ENCODE measurements at regions not wholly inside any gene's neighbourhood (a gene's known extent, or its start where the extent isn't known, plus 50 kb on each side); places are given as distances from the start of the nearest gene placed in this dataset.

DNA sequence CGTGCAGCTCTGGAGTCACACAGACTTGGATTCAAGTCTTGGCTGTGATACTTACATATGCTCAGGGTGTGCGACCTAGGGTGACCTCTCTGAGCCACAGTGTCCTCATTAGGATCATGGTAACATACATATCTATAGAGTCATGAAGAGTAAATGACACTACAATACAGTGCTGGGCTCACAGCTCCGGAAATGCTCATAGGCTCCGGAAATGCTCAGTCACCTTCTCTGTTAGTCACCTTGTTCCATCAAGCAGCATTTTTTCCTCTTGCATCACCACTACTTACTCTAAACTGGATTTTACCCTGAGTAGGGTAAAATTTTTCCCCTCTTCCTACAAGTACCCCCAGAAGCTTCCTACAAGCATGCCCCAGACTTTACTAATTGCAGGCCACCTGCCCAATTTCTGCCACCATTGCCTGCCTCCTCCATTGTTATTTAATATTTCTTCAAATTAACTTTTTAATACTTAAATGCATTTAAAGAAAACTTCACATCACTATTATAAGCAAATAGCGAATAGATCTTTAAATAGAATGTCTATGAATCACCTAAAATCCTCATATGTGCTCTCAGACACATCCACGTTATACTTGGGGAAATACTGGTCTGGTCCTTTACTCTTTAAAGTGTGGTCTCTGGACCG is 147.6 kb upstream of the SPRY4 start:
- Mint-ChIP-seq H3K9me3 (no peaks in the 10 kb centered on the region), H3K36me3 (no peaks in the 10 kb centered on the region), H3K27ac (peak overlapping the region; percentile 89), H3K4me1 (peaks cover 22% of the 10 kb centered on the region), H3K4me3 (no peak overlapping the region)
- ATAC-seq (peak; percentile 100), DNase-seq (ENCODE audit: low spot score in 2 of 2) (no peak)

DNA sequence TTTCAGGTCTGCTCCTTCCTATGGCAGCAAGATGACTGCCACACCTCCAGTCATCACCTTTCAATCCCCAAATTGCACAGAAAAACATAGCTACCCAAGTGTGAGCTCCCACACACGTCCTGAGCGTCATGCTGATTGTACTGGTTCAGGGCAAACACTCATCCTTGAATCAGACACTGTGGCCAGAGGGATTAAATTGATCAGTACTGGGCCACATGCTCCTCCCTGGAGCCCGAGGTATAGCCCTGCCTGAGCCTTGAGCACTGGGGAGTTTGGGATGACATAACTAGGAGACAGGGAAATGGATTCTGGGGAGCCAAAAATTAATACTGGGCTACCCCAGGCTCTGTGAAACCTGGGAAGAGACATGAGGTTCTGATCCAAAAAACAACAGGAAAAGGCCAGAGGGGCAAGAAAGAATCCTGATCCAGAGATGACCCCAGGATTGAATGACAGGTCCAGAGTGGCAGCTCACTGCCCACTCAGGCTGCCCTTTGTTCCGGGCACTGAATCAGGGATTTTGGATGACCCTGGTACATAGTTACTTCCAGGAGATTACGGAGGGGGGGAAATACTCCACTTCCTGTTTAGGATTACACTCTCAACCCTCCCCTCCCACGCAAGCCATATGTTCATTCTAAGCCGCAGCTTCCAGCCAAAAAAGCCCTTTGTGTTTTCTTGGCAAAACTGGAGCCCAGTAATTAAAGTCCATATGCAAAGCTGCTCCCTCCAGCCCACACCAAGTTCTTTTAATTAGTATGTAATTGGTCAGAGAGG is 141.6 kb upstream of the SPRY4 start:
- H3K9me3 Mint-ChIP-seq: no peaks in the 10 kb centered on the region
- no peak overlapping the region for H3K4me3 Mint-ChIP-seq
- no peaks in the 10 kb centered on the region for H3K36me3 Mint-ChIP-seq
- DNase-seq (ENCODE audit: low spot score in 2 of 2) (no peak), ATAC-seq (peak; percentile 76)
- peaks cover 14% of the 10 kb centered on the region for H3K4me1 Mint-ChIP-seq
- no peak overlapping the region for H3K27ac Mint-ChIP-seq

DNA sequence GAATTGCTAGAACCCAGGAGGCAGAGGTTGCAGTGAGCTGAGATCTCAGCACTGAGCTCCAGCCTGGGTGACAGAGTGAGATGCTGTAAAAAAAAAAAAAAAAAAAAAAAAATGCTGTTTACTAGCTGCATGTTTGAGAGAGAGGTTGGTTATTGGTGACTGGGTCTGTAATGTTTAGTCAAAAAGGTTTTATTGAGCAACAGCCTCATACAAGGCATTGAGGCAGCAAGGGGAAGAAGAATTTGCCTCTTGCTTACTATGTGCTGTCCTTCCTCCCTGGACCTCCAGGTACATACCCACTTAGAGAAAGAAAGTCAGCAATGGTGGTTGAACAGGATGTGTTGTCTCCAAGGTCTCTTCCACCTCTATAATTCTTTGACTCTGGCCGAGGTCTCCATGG is 140.7 kb upstream of the SPRY4 start:
- DNase-seq (ENCODE audit: low spot score in 2 of 2) (no peak), ATAC-seq (no peak)
- no peak overlapping the region for H3K27ac Mint-ChIP-seq
- no peaks in the 10 kb centered on the region for H3K36me3 Mint-ChIP-seq
- H3K9me3 Mint-ChIP-seq: no peaks in the 10 kb centered on the region
- H3K4me1 Mint-ChIP-seq: peaks cover 19% of the 10 kb centered on the region
- no peak overlapping the region for H3K4me3 Mint-ChIP-seq

DNA sequence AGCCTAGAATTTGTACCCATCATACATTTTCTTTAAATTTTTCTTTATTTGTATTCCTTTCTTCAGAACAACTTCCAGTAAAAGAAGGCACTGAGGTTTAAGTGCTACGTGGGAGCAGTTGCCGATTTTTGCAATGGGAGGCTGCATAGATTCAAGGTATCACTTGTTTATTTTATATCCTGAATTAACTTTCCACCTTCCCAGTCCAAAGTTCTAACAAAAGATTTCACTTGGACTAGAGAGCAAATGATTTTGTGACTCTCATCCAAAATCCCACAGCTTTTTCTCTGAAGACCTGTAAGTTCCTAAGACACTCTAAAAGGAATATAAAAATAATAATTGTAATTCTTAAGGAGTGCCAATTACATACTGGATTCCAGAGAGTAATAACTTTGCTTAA is 139.1 kb upstream of the SPRY4 start:
- Mint-ChIP-seq H3K27ac (no peak overlapping the region), H3K4me3 (no peak overlapping the region), H3K4me1 (peaks cover 13% of the 10 kb centered on the region), H3K9me3 (no peaks in the 10 kb centered on the region), H3K36me3 (no peaks in the 10 kb centered on the region)
- ATAC-seq: no peak
- DNase-seq (ENCODE audit: low spot score in 2 of 2): no peak

DNA sequence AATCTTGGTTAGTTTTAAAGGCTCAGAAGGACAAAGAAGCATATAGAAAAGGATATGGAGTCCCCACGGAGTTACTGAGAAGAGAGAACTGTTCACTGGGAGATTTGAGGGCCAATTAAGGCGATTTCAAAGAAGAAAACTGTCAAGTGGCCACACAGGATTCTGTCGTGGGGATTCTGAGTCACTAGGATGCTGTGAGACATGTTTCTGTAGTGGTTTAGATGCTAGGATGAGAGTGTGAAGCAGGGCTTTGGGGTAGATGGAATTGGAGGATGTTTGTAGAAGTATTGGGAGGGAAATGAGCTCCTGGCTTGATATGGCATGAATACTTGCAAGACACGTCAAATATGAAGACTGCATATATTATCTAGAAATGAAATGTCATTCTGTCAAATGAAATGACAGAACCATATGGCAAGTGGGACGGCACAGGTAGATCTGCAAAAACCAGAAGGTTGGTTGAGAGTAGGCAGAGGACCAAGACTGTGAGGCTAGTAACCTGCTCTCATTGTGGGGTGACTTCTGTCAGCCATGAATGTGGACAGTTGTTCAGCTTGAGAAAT is 136.3 kb upstream of the SPRY4 start:
- no peak overlapping the region for H3K27ac Mint-ChIP-seq
- H3K4me3 Mint-ChIP-seq: no peak overlapping the region
- no peaks in the 10 kb centered on the region for H3K36me3 Mint-ChIP-seq
- peak; percentile 62 for ATAC-seq
- H3K4me1 Mint-ChIP-seq: peaks cover 10% of the 10 kb centered on the region
- DNase-seq (ENCODE audit: low spot score in 2 of 2): no peak
- H3K9me3 Mint-ChIP-seq: no peaks in the 10 kb centered on the region

DNA sequence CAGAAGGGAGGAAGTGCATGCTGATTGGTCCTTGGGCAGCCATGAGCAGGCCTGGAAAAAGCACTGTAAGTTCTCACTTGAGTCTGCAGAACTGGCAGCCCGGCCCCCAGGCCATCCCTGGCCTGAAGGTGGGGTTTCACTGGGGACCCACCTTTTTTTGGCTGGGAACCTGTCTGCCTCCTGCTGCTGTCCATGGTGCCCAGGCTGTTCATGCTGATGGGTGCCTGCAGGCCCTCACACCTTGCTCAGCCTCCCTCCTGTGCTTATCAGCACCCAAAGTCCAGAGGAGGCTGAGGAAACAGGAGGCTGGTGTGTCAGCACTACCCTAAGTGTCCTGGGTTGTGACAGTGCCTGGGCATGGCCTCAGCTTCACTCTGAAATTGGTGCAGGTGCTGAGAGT is 134.4 kb upstream of the SPRY4 start:
- H3K36me3 Mint-ChIP-seq: no peaks in the 10 kb centered on the region
- peaks cover 7% of the 10 kb centered on the region for H3K4me1 Mint-ChIP-seq
- no peak for DNase-seq (ENCODE audit: low spot score in 2 of 2)
- no peak overlapping the region for H3K4me3 Mint-ChIP-seq
- H3K9me3 Mint-ChIP-seq: no peaks in the 10 kb centered on the region
- ATAC-seq: no peak
- no peak overlapping the region for H3K27ac Mint-ChIP-seq

DNA sequence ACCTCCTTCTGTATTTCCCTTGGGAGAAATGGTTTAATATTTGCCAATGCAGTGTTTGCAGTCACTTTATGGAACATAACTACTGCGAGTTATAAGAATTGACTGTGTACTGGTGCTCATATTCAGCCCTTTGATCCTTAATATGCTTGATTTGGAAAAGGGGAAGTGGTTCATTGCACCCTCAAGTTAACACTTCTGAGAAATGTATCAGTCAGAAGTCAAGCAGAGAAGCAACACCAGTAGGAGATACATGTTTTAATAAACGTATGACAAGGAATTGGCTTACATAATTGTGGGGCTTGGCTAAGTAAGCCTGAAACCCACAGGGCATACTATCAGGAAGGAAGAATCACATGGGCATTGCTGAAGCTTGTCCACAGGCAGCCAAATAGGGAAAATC is 131.0 kb upstream of the SPRY4 start:
- no peak for ATAC-seq
- Mint-ChIP-seq H3K27ac (no peak overlapping the region), H3K9me3 (peaks cover 2% of the 10 kb centered on the region), H3K36me3 (no peaks in the 10 kb centered on the region), H3K4me3 (no peak overlapping the region), H3K4me1 (peaks cover 2% of the 10 kb centered on the region)
- no peak for DNase-seq (ENCODE audit: low spot score in 2 of 2)

DNA sequence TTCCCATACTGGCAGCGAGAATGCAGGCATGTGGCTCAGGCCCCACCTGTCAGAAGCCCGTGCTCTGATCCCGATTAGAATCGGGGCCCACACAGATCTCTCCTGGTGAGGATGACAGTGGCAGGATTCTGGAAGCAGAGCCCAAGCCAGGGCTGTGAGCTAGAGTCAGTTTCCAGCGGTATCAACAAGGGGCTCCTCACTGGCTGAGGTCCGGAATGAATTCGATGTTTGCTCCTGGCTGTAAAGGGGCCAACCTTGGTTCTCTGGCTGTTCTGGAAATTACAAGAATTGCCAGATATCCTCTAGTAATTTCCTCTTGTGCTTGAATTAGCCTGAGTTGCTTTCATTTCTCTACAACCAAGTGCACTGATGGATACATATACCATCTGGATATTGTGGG is 129.1 kb upstream of the SPRY4 start:
- ATAC-seq (no peak), DNase-seq (ENCODE audit: low spot score in 2 of 2) (no peak)
- Mint-ChIP-seq H3K4me1 (no peaks in the 10 kb centered on the region), H3K4me3 (no peak overlapping the region), H3K9me3 (peaks cover 5% of the 10 kb centered on the region), H3K27ac (no peak overlapping the region), H3K36me3 (no peaks in the 10 kb centered on the region)

DNA sequence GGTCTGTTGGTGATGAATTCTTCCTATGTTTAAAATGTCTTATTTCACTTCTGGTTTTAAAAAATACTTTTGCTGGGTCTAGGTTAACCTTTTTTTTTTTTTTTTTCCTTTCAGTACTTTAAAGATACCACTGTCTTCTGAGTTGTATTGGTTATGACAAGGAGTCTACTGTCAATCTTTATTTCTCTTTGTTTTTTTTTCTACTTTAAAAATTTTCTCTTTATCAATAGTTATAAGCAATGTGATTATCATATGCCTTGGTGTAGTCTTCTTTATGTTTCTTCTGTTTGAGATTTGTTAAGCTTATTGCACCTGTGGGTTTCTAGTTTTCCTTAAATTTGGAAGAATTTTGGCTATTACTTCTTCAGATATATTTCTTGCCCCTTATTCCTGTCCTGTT is 125.6 kb upstream of the SPRY4 start:
- no peaks in the 10 kb centered on the region for H3K36me3 Mint-ChIP-seq
- no peak for ATAC-seq
- peaks cover 8% of the 10 kb centered on the region for H3K9me3 Mint-ChIP-seq
- H3K4me1 Mint-ChIP-seq: peaks cover 9% of the 10 kb centered on the region
- DNase-seq (ENCODE audit: low spot score in 2 of 2): no peak
- H3K4me3 Mint-ChIP-seq: no peak overlapping the region
- H3K27ac Mint-ChIP-seq: no peak overlapping the region

DNA sequence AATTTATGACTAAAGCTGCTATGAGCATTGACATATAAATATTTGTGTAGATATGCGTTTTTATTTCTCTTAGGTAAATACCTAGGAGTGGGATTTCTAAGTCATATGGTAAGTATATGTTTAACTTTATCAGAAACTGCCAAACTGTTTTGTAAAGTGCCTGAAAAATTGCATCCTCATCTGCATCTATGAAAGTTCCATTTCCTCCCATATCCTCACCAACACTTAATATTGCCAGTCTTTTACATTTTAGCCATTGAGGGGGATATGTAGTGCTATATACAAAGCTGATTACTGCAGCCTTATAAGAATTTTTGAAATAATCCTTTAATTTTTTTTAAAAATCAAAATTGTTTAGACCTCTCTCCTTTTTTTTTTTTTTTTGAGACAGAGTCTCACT is 123.1 kb upstream of the SPRY4 start:
- Mint-ChIP-seq H3K36me3 (no peaks in the 10 kb centered on the region), H3K27ac (no peak overlapping the region), H3K4me3 (no peak overlapping the region), H3K4me1 (peaks cover 12% of the 10 kb centered on the region), H3K9me3 (peaks cover 8% of the 10 kb centered on the region)
- ATAC-seq: no peak
- DNase-seq (ENCODE audit: low spot score in 2 of 2): no peak

DNA sequence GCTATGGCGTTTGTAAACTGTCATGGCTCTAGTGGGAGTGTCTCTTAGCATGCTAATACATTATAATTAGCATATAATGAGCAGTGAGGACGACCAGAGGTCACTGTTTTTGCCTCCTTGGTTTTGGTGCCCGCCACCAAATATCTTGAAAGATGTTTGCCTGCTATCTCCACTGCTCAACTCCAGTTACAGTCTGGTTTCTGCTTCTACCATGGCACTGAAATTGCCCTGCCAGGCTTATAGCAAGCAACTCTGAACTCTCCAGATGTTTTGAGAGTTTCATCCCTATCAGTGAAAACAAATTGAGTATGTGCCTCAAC is 122.1 kb upstream of the SPRY4 start:
- ATAC-seq (no peak), DNase-seq (ENCODE audit: low spot score in 2 of 2) (no peak)
- Mint-ChIP-seq H3K36me3 (no peaks in the 10 kb centered on the region), H3K27ac (no peak overlapping the region), H3K4me1 (peaks cover 12% of the 10 kb centered on the region), H3K9me3 (peaks cover 8% of the 10 kb centered on the region), H3K4me3 (no peak overlapping the region)

DNA sequence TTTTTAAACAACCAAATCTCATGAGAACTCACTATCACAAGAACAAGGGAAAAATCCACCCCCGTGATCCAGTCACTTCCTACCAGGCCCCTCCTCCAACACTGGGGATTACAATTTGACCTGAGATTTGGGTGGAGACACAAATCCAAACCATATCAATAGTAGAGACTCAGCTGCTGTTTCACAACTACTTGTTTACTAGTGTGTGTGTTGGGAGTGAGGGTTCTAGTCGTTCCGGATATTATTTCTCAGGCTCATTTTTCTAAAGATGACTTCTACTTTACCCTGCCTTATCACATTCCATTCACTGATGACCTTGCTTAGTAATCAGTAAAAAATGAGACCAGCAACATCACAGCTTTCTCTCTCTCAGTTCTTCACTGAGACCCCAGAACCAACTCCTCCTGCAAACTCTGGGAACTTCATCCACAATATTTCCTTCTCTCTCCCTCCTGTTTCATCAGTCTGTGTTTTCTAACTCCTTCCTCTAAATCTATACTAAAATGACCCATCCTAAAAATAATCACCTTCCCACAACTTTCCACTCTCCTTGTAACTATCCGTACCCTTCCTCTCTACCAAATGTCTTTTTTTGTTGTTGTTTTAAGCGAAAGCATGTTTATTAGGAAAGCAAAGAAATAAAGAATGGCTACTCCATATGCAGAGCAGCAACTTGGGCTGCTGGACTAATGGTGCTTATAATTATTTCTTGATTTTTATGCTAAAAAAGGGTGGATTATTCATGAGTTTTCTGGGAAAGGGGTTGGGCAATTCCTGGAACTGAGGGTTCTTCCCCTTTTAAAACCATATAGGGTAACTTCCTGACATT is 121.5 kb upstream of the SPRY4 start:
- H3K36me3 Mint-ChIP-seq: no peaks in the 10 kb centered on the region
- no peak for ATAC-seq
- no peak overlapping the region for H3K27ac Mint-ChIP-seq
- DNase-seq (ENCODE audit: low spot score in 2 of 2): no peak
- H3K9me3 Mint-ChIP-seq: peaks cover 8% of the 10 kb centered on the region
- H3K4me1 Mint-ChIP-seq: peaks cover 12% of the 10 kb centered on the region
- no peak overlapping the region for H3K4me3 Mint-ChIP-seq

DNA sequence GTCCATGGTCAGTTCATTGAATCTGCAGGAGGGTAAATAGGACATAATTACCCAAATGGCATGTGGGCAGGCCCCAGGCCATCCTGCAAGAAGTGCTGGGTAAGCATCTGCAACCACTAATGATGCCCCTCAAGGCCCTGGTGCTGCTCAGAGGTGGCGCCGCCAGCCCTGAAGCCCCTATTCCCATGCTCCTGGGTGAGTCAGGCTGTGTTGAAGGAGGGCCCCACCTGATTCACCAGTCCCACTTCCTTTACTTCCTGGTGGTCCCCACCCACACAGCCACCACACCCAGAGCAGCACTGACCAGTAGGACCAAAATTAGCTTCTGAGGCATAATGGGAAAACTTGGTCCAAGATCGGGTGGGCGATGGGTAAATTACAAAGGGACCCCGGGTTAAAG is 120.4 kb upstream of the SPRY4 start:
- Mint-ChIP-seq H3K4me1 (peaks cover 12% of the 10 kb centered on the region), H3K27ac (no peak overlapping the region), H3K9me3 (peaks cover 3% of the 10 kb centered on the region), H3K36me3 (no peaks in the 10 kb centered on the region), H3K4me3 (no peak overlapping the region)
- ATAC-seq: no peak
- no peak for DNase-seq (ENCODE audit: low spot score in 2 of 2)

DNA sequence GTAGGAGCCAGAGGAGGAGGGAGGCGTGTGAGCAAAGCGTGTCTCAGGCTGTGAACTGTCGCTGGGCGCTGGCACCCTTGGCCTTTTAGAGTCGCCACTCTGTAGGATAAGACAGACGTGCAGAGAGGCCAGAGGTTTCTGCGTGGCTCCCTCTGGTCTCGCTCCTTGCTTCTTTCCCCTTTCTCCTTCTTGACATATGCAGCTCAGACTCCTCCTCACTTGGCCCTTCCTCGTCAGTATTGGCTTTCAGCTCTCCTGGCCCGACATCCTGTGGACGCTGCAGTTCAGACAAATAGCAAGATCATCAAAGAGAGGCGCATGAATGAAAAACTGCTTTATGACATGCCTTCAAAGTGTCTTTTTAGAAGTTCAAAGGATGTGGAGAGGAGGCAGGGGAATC is 116.8 kb upstream of the SPRY4 start:
- DNase-seq (ENCODE audit: low spot score in 2 of 2) (no peak), ATAC-seq (no peak)
- H3K4me1 Mint-ChIP-seq: peaks cover 34% of the 10 kb centered on the region
- H3K9me3 Mint-ChIP-seq: no peaks in the 10 kb centered on the region
- H3K4me3 Mint-ChIP-seq: no peak overlapping the region
- H3K27ac Mint-ChIP-seq: no peak overlapping the region
- H3K36me3 Mint-ChIP-seq: no peaks in the 10 kb centered on the region

DNA sequence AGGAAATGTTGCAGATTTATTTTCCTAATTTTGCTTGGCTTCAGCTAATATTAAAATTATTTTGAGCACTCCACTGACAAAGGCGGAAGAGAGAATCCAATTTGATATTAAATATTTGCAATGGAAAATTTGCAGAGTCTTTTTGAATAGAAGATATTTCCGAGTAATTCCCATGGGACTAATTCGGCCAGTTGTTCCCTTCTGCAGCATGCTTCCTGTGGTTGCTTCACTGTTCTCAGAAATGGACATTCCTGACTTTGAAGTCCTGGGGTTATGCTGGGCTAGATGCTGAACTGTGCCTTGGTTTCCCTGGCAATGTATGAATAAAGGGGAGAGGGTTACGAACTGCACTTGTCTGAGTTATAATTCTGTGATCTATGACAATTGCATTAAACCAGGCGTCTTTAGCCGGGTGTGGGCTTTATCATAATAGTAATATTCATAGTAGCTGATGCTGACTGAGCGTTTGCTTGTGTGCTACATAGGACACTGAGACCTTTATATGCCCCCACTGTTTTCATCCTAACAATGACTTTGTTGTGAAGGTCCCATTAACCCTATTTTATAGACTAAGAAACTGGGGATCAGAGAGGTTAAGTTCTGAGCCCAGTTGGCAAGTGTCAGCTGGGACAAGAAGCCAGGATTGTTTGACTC is 114.5 kb upstream of the SPRY4 start:
- Mint-ChIP-seq H3K9me3 (no peaks in the 10 kb centered on the region), H3K4me1 (peaks cover 26% of the 10 kb centered on the region), H3K27ac (no peak overlapping the region), H3K36me3 (no peaks in the 10 kb centered on the region), H3K4me3 (no peak overlapping the region)
- DNase-seq (ENCODE audit: low spot score in 2 of 2) (no peak), ATAC-seq (no peak)
